Kidney (tissue), 13 donors: ENCODE measurements at regions not wholly inside any gene's neighbourhood (a gene's known extent, or its start where the extent isn't known, plus 50 kb on each side); places are given as distances from the start of the nearest gene placed in this dataset.

Source experiments
- DNase-seq, 5 donors: peaks; one replicate each; pipeline ENCODE4 v3.0.0-alpha.2; 2013 to 2020
- FAIRE-seq: peaks from 2 replicates; lab custom pipeline; 2012; peaks lifted over from hg19 to GRCh38; lab: Jason Lieb, UNC
- H3K27ac ChIP-seq, 2 donors: one replicate each; pipeline ENCODE4 v1.7.0; 2013; ENCODE audit warnings: low read depth in 2 of 2, low read length in 2 of 2, inconsistent platforms in 1 of 2
- H3K27me3 ChIP-seq: one replicate; pipeline ENCODE4 v1.7.1; 2013; ENCODE audit warnings: low read length, inconsistent platforms; ENCODE audit not compliant: control insufficient read depth, insufficient read depth
- H3K36me3 ChIP-seq, 3 donors: one replicate each; pipeline versions ENCODE4 v1.7.0 to v1.7.1; 2013; ENCODE audit warnings: low read length in 3 of 3, control low read depth in 1 of 3, inconsistent platforms in 1 of 3; ENCODE audit not compliant: insufficient read depth in 3 of 3, control insufficient read depth in 2 of 3
- H3K4me1 ChIP-seq, 3 donors: one replicate each; pipeline versions ENCODE4 v1.7.0 to v1.7.1; 2013; ENCODE audit warnings: low read length in 3 of 3, inconsistent platforms in 1 of 3, low read depth in 1 of 3; ENCODE audit not compliant: control insufficient read depth in 2 of 3, insufficient read depth in 2 of 3
- H3K4me3 ChIP-seq, 3 donors: one replicate each; pipeline versions ENCODE4 v1.7.0 to v1.8.1; 2013; ENCODE audit warnings: low read length in 3 of 3, control low read depth in 1 of 3, inconsistent platforms in 1 of 3
- H3K9ac ChIP-seq, 3 donors: one replicate each; pipeline versions ENCODE4 v1.7.0 to v1.7.1; 2013; ENCODE audit warnings: low read length in 3 of 3, control low read depth in 1 of 3, inconsistent platforms in 1 of 3
- H3K9me3 ChIP-seq, 3 donors: one replicate each; pipeline versions ENCODE4 v1.7.0 to v1.7.1; 2013; ENCODE audit warnings: low read length in 3 of 3, control low read depth in 1 of 3, inconsistent platforms in 1 of 3; ENCODE audit not compliant: control insufficient read depth in 2 of 3, insufficient read depth in 1 of 3
- CTCF ChIP-seq: IDR thresholded peaks from 3 replicates; pipeline ENCODE4 v1.5.1; 2012; ENCODE audit warnings: mild to moderate bottlenecking, moderate library complexity, borderline replicate concordance; ENCODE audit not compliant: insufficient read depth; ENCODE audit errors: extremely low read depth
- intact Hi-C: fragments of 100-400 bp; cut with DNase I; formaldehyde crosslinking; loops from one replicate; pipeline ENCODE4 v1.11.1; 2022
- donor health status: control.
- donor health status: control.
- donor health status: control.
- donor health status: control.
- donor health status: control.
- donor health status: DM: yes; HTN: yes; CAD: no.
- donor health status: Normal renal cell carcinoma (clear cell type).

- peaks cover 0 to 5% (median 4%) of the 10 kb centered on the region in 3 donors for H3K4me1 ChIP-seq
- no peak overlapping the region for H3K9ac ChIP-seq
- no peaks in the 10 kb centered on the region for H3K27me3 ChIP-seq
- H3K36me3 ChIP-seq: no peaks in the 10 kb centered on the region
- FAIRE-seq (no peak), DNase-seq (no peak)
- no peaks in the 10 kb centered on the region for H3K9me3 ChIP-seq
- H3K4me3 ChIP-seq: no peak overlapping the region
- H3K27ac ChIP-seq: no peak overlapping the region
- intact Hi-C loops: no loop called here
- no peak for TF ChIP-seq CTCF
These were observed 355.2 kb downstream of the KCNRG start for GRCh38 chr13:50370303-50370950.

GRCh38 chr13:50374517-50374916, 359.3 kb downstream of the KCNRG start:
- no peak for TF ChIP-seq CTCF
- Histone ChIP-seq H3K9ac (no peak overlapping the region), H3K27me3 (no peaks in the 10 kb centered on the region), H3K27ac (no peak overlapping the region), H3K9me3 (no peaks in the 10 kb centered on the region), H3K36me3 (no peaks in the 10 kb centered on the region), H3K4me1 (no peaks in the 10 kb centered on the region), H3K4me3 (no peak overlapping the region)
- FAIRE-seq: no peak
- intact Hi-C loops: no loop called here
- no peak for DNase-seq

GRCh38 chr13:50375792-50376191, 360.5 kb downstream of the KCNRG start:
- intact Hi-C loops: no loop called here
- Histone ChIP-seq H3K36me3 (no peaks in the 10 kb centered on the region), H3K9me3 (no peaks in the 10 kb centered on the region), H3K27ac (no peak overlapping the region), H3K4me1 (no peaks in the 10 kb centered on the region), H3K27me3 (no peaks in the 10 kb centered on the region), H3K9ac (no peak overlapping the region), H3K4me3 (no peak overlapping the region)
- FAIRE-seq: no peak
- no peak for DNase-seq
- TF ChIP-seq CTCF: no peak
